ENCODE measurements at regions not wholly inside any gene's neighbourhood (a gene's known extent, or its start where the extent isn't known, plus 50 kb on each side); places are given as distances from the start of the nearest gene placed in this dataset.

DNA sequence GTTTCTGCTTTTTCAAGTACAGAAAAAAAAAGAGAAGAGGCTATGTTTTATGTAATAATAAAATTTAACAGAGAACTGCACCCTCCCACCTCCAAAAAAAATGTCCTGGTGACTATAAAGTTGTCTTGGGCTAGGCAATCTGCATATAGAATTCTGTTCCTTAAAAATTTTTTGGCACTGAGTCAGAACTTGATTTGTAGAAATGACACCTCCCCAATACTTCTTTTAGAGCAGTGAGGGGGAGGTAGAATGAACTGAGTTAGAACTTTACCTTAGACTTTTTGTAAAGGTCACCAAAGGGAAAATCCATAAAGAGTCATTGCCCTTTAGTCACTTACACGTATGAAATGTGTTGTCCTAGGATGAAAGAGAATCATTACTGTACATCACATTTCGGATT is 80.0 kb downstream of the BTG1 start:
- TF ChIP-seq, protein P1, sequence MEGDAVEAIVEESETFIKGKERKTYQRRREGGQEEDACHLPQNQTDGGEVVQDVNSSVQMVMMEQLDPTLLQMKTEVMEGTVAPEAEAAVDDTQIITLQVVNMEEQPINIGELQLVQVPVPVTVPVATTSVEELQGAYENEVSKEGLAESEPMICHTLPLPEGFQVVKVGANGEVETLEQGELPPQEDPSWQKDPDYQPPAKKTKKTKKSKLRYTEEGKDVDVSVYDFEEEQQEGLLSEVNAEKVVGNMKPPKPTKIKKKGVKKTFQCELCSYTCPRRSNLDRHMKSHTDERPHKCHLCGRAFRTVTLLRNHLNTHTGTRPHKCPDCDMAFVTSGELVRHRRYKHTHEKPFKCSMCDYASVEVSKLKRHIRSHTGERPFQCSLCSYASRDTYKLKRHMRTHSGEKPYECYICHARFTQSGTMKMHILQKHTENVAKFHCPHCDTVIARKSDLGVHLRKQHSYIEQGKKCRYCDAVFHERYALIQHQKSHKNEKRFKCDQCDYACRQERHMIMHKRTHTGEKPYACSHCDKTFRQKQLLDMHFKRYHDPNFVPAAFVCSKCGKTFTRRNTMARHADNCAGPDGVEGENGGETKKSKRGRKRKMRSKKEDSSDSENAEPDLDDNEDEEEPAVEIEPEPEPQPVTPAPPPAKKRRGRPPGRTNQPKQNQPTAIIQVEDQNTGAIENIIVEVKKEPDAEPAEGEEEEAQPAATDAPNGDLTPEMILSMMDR (conservative IDR thresholded peaks at IDR 0.05), result no peak
- TF ChIP-seq EZH2 (IDR thresholded peaks at IDR 0.05; ENCODE audit: low read depth), result no peak

Data from PC-9 (cell line).